ENCODE measurements at regions not wholly inside any gene's neighbourhood (a gene's known extent, or its start where the extent isn't known, plus 50 kb on each side); places are given as distances from the start of the nearest gene placed in this dataset.

- TF ChIP-seq EZH2 (IDR thresholded peaks at IDR 0.05; ENCODE audit: borderline replicate concordance, low read depth, low read length, severe bottlenecking) (no peak), CTCF (IDR thresholded peaks at IDR 0.05; ENCODE audit: borderline replicate concordance, extremely low read depth, low read length, poor library complexity, severe bottlenecking) (no peak)
These were observed 161.4 kb upstream of the C16orf82 start for GRCh38 chr16:26905336-26905735.

Data from DND-41 (cell line).